Lower lobe of right lung (tissue), 2 donors: ENCODE measurements at regions not wholly inside any gene's neighbourhood (a gene's known extent, or its start where the extent isn't known, plus 50 kb on each side); places are given as distances from the start of the nearest gene placed in this dataset.
"Not testable (repeated sequence)": the region's sequence is repeated elsewhere in the genome, so short reads cannot be mapped to it uniquely, and the experiment has no call there.

Experiments used
- ATAC-seq, 2 donors: fragments of 200-7000 bp; cut with Tn5 transposase; one replicate each; pipeline ENCODE4 v1.9.1; 2020 to 2022; ENCODE audit warnings: mild to moderate bottlenecking in 2 of 2, moderate library complexity in 2 of 2
- DNase-seq: peaks from one replicate; pipeline ENCODE4 v3.0.0-alpha.2; 2020
- H3K27ac ChIP-seq: fragments of 200-600 bp; one replicate; pipeline ENCODE4 v1.8.0; 2022
- H3K27me3 ChIP-seq: fragments of 200-600 bp; one replicate; pipeline ENCODE4 v1.8.0; 2022; ENCODE audit warnings: low read depth
- H3K36me3 ChIP-seq: fragments of 200-600 bp; one replicate; pipeline ENCODE4 v1.8.0; 2022; ENCODE audit warnings: mild to moderate bottlenecking
- H3K4me1 ChIP-seq: fragments of 200-600 bp; one replicate; pipeline ENCODE4 v1.8.0; 2022
- H3K4me3 ChIP-seq: fragments of 200-600 bp; one replicate; pipeline ENCODE4 v1.8.0; 2022; ENCODE audit warnings: mild to moderate bottlenecking
- H3K9me3 ChIP-seq: fragments of 200-600 bp; one replicate; pipeline ENCODE4 v1.8.0; 2022
- intact Hi-C: fragments of 100-400 bp; cut with DNase I; formaldehyde crosslinking; loops from one replicate; pipeline ENCODE4 v1.11.0; 2022
- TF ChIP-seq, protein P1 (sequence below): fragments of 200-600 bp; IDR thresholded peaks from one replicate; pipeline ENCODE4 v1.8.0; 2022; ENCODE audit warnings: antibody characterized with exemption, mild to moderate bottlenecking
- donor health status: DM: no; HTN: yes; CAD: no; lungs with severe emphysema.

DNA sequence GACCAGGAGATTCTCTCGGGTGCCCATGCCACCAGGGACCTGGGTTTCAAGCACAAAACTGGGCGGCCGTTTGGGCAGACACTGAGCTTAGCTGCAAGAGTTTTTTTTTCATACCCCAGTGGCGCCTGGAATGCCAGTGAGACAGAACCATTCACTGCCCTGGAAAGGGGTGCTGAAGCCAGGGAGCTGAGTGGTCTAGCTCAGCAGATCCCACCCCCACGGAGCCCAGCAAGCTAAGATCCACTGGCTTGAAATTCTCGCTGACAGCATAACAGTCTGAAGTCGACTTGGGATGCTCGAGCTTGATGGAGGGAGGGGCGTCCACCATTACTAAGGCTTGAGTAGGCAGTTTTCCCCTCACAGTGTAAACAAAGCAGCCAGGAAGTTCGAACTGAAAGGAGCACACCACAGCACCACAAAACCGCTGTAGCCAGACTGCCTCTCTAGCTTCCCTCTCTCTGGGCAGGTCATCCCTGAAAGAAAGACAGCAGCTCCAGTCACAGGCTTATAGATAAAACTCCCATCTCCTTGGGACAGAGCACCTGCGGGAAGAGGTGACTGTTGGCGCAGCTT, 157.7 kb downstream of the GIPC2 start:
- H3K4me1 ChIP-seq, H3K9me3 ChIP-seq, DNase-seq, H3K4me3 ChIP-seq, ATAC-seq, H3K27ac ChIP-seq, H3K36me3 ChIP-seq, intact Hi-C loops, H3K27me3 ChIP-seq: not testable (repeated sequence)

DNA sequence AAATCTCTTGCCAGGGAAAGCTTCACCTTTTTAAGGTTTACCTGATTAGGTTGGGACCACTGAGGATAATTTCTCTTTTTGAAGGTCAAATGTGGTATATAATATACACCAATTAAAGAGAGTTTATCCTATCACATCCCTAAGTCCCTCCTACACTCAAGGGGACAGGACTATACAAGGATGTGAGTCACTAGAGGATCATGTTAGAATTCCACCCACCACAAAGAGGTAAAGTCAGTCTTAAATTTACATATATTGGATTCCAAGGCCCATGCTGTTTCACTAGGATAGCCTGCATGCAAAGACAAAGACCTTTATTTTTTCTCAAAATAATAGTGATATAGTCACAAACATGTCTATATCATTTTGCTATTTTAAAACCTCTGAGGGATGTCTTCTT, 164.4 kb downstream of the GIPC2 start:
- Histone ChIP-seq H3K27me3 (no peaks in the 10 kb centered on the region), H3K27ac (no peak overlapping the region), H3K36me3 (no peaks in the 10 kb centered on the region), H3K9me3 (peaks cover 9% of the 10 kb centered on the region), H3K4me1 (no peaks in the 10 kb centered on the region), H3K4me3 (no peak overlapping the region)
- no peak for ATAC-seq
- intact Hi-C loops: no loop called here
- DNase-seq: no peak
- TF ChIP-seq, protein P1, sequence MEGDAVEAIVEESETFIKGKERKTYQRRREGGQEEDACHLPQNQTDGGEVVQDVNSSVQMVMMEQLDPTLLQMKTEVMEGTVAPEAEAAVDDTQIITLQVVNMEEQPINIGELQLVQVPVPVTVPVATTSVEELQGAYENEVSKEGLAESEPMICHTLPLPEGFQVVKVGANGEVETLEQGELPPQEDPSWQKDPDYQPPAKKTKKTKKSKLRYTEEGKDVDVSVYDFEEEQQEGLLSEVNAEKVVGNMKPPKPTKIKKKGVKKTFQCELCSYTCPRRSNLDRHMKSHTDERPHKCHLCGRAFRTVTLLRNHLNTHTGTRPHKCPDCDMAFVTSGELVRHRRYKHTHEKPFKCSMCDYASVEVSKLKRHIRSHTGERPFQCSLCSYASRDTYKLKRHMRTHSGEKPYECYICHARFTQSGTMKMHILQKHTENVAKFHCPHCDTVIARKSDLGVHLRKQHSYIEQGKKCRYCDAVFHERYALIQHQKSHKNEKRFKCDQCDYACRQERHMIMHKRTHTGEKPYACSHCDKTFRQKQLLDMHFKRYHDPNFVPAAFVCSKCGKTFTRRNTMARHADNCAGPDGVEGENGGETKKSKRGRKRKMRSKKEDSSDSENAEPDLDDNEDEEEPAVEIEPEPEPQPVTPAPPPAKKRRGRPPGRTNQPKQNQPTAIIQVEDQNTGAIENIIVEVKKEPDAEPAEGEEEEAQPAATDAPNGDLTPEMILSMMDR: no peak

DNA sequence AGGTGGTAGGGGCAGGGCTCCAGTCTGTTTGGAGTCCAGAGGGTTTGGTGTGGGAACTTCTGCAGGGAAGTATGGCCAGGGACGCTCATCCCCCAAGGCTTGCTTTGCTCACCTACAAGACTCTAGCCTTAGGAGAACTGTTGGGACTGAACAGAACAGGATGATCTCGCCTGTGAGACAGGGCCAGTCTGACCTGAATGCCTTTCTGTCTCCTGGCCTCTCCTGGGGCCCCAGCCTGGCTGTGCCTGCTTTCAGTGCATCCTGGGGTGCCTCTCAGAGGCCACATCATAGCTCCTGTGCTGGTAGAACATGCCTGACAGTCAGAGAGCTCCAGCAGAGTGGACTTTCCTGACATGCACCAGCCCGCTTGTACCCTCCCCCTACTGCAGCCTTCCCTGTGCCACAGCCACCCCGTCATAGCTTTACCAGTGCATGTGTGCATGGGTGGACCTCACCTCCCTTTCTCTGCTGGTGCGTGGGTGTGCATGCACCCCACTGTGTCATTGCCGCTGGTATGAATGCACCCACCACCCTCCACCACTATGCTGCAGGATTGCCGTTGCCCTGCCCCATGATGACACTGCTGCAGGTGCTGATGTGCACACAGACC, 165.8 kb downstream of the GIPC2 start:
- H3K9me3 ChIP-seq: peaks cover 9% of the 10 kb centered on the region
- no peak overlapping the region for H3K4me3 ChIP-seq
- DNase-seq (no peak), ATAC-seq (no peak)
- no peak overlapping the region for H3K27ac ChIP-seq
- no peaks in the 10 kb centered on the region for H3K4me1 ChIP-seq
- TF ChIP-seq, protein P1: no peak
- intact Hi-C loops: no loop called here
- H3K27me3 ChIP-seq: no peaks in the 10 kb centered on the region
- no peaks in the 10 kb centered on the region for H3K36me3 ChIP-seq

DNA sequence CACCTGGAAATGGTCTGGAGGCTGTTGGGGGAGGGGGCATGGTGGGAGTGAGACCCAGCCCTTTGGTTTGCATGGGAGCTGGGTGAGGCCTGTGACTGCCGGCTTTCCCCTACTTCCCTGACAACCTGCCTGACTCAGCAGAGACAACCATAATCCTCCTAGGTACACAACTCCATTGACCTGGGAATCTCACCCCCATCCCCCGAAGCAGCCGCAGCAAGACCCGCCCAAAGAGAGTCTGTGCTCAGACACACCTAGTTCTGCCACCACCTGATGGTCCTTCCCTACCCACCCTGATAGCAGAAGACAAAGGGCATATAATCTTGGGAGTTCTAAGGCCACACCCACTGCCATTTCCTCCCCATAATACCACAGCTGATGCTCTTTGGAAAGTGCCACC, 168.6 kb downstream of the GIPC2 start:
- no peak overlapping the region for H3K4me3 ChIP-seq
- H3K27ac ChIP-seq: no peak overlapping the region
- TF ChIP-seq, protein P1: no peak
- H3K36me3 ChIP-seq: no peaks in the 10 kb centered on the region
- H3K4me1 ChIP-seq: no peaks in the 10 kb centered on the region
- H3K9me3 ChIP-seq: peaks cover 9% of the 10 kb centered on the region
- ATAC-seq (no peak), DNase-seq (no peak)
- intact Hi-C loops: no loop called here
- no peaks in the 10 kb centered on the region for H3K27me3 ChIP-seq

DNA sequence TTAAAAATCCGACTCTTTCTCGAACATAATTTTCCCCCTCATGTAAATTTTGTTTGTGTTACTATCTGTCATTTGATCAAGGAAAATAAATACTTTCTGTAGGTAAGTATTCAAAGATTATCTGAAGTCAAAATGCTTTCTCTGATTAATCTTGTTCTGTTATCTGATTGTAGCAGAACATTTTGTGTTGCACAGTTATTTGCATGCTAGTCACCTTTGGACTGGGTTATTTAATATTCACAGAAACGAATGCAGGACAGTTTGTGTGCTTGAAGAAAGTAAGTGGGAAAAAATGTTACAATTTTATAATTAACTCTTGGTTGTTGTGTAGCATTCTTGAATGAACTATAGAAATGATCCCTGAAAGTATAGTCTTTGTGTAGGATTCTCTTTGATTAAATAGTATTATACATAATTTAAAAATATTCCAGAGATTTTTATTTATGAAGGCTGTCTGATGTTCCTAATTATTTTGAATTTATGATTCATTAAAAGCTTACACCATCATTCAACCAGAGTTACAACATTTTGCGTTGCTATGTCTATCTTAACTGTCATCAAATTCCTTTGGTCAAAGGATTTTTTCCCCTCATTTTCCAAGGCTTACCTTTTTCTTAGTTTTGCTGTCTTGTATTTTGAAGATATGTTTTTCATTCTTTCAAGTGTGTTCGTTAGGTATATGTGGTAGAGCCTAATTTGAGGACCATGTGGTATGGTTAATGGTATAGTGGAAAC, 176.6 kb downstream of the GIPC2 start:
- DNase-seq: no peak
- H3K9me3 ChIP-seq: no peaks in the 10 kb centered on the region
- intact Hi-C loops: no loop called here
- no peaks in the 10 kb centered on the region for H3K36me3 ChIP-seq
- H3K27me3 ChIP-seq: no peaks in the 10 kb centered on the region
- no peak for ATAC-seq
- H3K27ac ChIP-seq: no peak overlapping the region
- no peak overlapping the region for H3K4me3 ChIP-seq
- H3K4me1 ChIP-seq: no peaks in the 10 kb centered on the region
- TF ChIP-seq, protein P1: no peak

DNA sequence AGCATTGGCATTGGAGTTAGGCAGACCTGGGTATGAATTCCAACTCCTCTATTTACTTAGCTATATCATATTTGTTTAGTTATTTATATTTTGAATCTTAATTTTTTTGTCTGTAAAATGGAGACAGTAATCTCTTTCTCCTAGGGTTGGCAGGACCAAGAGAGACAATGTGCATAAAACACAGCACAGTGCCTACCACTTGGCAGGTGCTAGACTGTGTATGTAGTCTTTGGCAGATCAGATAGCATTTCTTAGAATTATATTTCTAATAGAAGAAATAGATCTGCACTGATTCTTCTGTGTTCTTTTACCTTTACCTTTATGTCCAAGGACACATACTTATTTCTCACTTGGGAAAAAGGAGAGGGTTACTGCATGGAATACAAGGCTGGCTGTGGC, 177.2 kb downstream of the GIPC2 start:
- Histone ChIP-seq H3K36me3 (no peaks in the 10 kb centered on the region), H3K27me3 (no peaks in the 10 kb centered on the region), H3K4me3 (no peak overlapping the region), H3K4me1 (no peaks in the 10 kb centered on the region), H3K9me3 (no peaks in the 10 kb centered on the region), H3K27ac (peak overlapping the region; percentile 33)
- no peak for DNase-seq
- intact Hi-C loops: no loop called here
- peak in 1 of 2 donors; percentile 25 for ATAC-seq
- TF ChIP-seq, protein P1: no peak
